ENCODE measurements at regions not wholly inside any gene's neighbourhood (a gene's known extent, or its start where the extent isn't known, plus 50 kb on each side); places are given as distances from the start of the nearest gene placed in this dataset.

- H3K4me3 ChIP-seq (ENCODE audit: low read depth, low read length), result no peak overlapping the region
- DNase-seq (ENCODE audit: low read depth), result no peak
- no peak for TF ChIP-seq CTCF (IDR thresholded peaks at IDR 0.05; ENCODE audit: insufficient read depth, low read depth, low read length, missing control alignments)
Observed at GRCh38 chr18:65942854-65943253, 192.0 kb downstream of the CDH7 start.

- no peak overlapping the region for H3K4me3 ChIP-seq (ENCODE audit: low read depth, low read length)
- no peak for TF ChIP-seq CTCF (IDR thresholded peaks at IDR 0.05; ENCODE audit: insufficient read depth, low read depth, low read length, missing control alignments)
Observed at GRCh38 chr18:65942104-65942503, 191.3 kb downstream of the CDH7 start.

GRCh38 chr18:65941482-65941881 lies 190.7 kb downstream of the CDH7 start:
- H3K4me3 ChIP-seq (ENCODE audit: low read depth, low read length), result no peak overlapping the region
- TF ChIP-seq CTCF (IDR thresholded peaks at IDR 0.05; ENCODE audit: insufficient read depth, low read depth, low read length, missing control alignments), result no peak
- no peak for DNase-seq (ENCODE audit: low read depth)

More at GRCh38 chr18:65942104-65942503, 191.3 kb downstream of the CDH7 start:
- no peak for DNase-seq (ENCODE audit: low read depth)

Data from GM12865 (cell line).